ENCODE measurements at regions not wholly inside any gene's neighbourhood (a gene's known extent, or its start where the extent isn't known, plus 50 kb on each side); places are given as distances from the start of the nearest gene placed in this dataset.

DNA sequence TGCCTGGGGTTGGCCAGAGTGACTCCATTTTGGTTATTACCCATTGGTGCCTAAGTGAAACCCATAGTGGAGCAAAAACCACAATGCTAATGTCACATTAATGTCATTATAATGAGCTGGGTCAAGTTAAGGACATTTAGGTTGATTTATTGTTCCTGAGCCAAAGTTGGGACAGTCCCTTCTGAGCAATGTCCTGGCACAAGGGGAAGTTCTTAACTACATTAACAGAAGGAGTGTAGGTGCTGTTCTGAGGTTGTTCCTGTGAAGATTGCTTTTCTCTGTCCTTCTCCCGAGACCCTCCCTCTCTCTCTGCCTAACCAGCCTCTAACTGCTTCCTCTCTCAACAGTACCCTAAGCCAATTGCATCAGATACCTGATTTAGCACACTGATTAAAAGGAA lies 1956.8 kb upstream of the PCDH10 start:
- Histone ChIP-seq H3K36me3 (ENCODE audit: low read depth, missing control alignments) (no peaks in the 10 kb centered on the region), H3K27ac (no peak overlapping the region), H3K4me3 (no peak overlapping the region), H3K4me1 (no peaks in the 10 kb centered on the region), H3K27me3 (no peaks in the 10 kb centered on the region), H3K9me3 (no peaks in the 10 kb centered on the region)
- WGBS, 2 donors, result 100% methylated on average over 1 of the region's 1 CpG
- TF ChIP-seq POLR2A (IDR thresholded peaks at IDR 0.05), result no peak
- TF ChIP-seq, protein P1, sequence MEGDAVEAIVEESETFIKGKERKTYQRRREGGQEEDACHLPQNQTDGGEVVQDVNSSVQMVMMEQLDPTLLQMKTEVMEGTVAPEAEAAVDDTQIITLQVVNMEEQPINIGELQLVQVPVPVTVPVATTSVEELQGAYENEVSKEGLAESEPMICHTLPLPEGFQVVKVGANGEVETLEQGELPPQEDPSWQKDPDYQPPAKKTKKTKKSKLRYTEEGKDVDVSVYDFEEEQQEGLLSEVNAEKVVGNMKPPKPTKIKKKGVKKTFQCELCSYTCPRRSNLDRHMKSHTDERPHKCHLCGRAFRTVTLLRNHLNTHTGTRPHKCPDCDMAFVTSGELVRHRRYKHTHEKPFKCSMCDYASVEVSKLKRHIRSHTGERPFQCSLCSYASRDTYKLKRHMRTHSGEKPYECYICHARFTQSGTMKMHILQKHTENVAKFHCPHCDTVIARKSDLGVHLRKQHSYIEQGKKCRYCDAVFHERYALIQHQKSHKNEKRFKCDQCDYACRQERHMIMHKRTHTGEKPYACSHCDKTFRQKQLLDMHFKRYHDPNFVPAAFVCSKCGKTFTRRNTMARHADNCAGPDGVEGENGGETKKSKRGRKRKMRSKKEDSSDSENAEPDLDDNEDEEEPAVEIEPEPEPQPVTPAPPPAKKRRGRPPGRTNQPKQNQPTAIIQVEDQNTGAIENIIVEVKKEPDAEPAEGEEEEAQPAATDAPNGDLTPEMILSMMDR (IDR thresholded peaks at IDR 0.05), result no peak
- no peak for DNase-seq
- intact Hi-C loops (cut with DNase I; ENCODE audit: low total_unique reads), result no loop called here

DNA sequence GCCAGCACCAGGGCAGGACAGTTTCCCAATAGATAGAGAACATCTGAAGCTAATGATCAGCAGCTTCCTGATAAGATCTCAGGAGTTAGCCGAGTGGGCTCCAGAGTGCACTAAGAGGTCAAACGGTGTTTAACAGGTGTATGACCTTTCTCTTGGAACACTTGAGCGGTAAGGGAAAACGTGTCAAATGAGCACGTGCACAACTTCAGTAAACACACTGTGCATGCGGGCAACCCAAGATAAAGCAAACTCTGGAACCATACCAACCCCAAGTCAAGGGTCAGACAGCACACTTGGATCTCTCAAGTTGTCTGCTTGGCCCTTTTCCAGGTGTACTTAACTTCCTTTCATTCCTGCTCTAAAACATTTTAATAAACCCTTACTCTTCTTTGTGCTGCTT lies 1941.5 kb upstream of the PCDH10 start:
- intact Hi-C loops (cut with DNase I; ENCODE audit: low total_unique reads), result no loop called here
- 76 to 77% methylated on average over 6 of the region's 6 CpGs for WGBS, 2 donors
- Histone ChIP-seq H3K4me3 (no peak overlapping the region), H3K9me3 (no peaks in the 10 kb centered on the region), H3K4me1 (no peaks in the 10 kb centered on the region), H3K27me3 (no peaks in the 10 kb centered on the region), H3K27ac (no peak overlapping the region), H3K36me3 (ENCODE audit: low read depth, missing control alignments) (peaks cover 2% of the 10 kb centered on the region)
- TF ChIP-seq, protein P1 (IDR thresholded peaks at IDR 0.05), result no peak
- TF ChIP-seq POLR2A (IDR thresholded peaks at IDR 0.05), result no peak
- DNase-seq, result no peak

DNA sequence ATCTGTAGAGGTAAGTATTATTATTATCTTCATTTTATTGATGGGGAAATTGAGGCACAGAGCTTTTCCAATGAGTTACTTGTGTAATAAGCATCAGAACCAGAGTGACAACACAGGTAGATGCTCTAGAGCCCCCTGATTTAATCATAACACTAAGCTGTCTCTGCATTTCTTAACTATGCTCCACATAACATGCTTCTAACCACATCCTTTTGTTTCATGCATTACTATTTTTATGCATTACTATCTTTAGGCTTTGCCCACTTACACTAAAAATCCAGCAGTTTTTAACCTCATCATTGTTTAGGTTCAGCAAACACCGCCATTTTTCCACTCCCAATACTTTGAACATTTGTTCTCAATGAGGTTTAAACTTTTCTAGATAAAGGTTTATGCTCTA lies 1900.8 kb upstream of the PCDH10 start:
- H3K9me3 ChIP-seq, result no peaks in the 10 kb centered on the region
- no peak for TF ChIP-seq POLR2A (IDR thresholded peaks at IDR 0.05)
- TF ChIP-seq, protein P1 (IDR thresholded peaks at IDR 0.05), result no peak
- DNase-seq, result no peak
- H3K36me3 ChIP-seq (ENCODE audit: low read depth, missing control alignments), result no peaks in the 10 kb centered on the region
- WGBS, 2 donors, result 0 to 32% methylated on average over 1 of the region's 1 CpG
- H3K27ac ChIP-seq, result no peak overlapping the region
- H3K27me3 ChIP-seq, result no peaks in the 10 kb centered on the region
- intact Hi-C loops (cut with DNase I; ENCODE audit: low total_unique reads), result no loop called here
- no peak overlapping the region for H3K4me3 ChIP-seq
- no peaks in the 10 kb centered on the region for H3K4me1 ChIP-seq

DNA sequence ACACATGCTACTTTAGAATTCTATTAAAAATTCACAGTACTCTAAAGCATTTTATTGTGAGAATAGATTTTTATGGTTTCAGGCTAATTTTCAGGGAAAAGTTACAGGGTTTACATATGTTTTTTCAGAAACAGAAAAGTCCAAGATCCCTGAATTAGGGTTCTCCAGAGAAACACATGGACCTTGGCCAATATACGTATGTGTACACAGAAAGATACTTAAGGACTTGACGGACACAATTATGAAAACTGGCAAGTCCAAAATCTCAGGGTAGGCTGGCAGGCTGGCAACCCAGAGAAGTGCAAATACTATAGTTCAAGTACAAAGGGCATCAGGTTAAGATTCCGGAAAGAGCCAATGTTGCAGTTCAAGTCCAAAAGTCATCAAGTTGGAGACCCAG lies 1897.8 kb upstream of the PCDH10 start:
- intact Hi-C loops (cut with DNase I; ENCODE audit: low total_unique reads), result no loop called here
- Histone ChIP-seq H3K4me3 (no peak overlapping the region), H3K9me3 (no peaks in the 10 kb centered on the region), H3K36me3 (ENCODE audit: low read depth, missing control alignments) (no peaks in the 10 kb centered on the region), H3K27ac (no peak overlapping the region), H3K27me3 (no peaks in the 10 kb centered on the region), H3K4me1 (no peaks in the 10 kb centered on the region)
- 64 to 67% methylated on average over 3 of the region's 3 CpGs for WGBS, 2 donors
- DNase-seq, result no peak
- TF ChIP-seq, protein P1 (IDR thresholded peaks at IDR 0.05), result no peak
- no peak for TF ChIP-seq POLR2A (IDR thresholded peaks at IDR 0.05)

DNA sequence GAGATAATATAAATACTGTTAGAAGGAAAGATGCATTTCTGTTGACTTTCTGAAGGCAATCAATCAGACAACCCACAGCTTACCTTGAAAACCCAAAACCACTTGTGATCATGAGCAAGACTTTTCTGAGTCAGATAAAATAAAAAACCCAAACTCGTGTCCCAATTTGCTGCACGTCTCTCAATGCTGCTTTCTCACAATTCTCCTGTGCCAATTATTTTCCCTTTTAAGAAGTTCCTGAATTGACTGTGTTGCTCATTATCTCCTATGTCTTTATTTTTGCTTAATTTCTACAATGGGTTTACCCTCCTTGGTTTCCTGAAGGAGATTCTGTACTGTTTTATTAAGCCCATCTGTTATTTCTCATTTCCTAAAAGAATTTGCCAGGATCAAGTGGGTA lies 1891.9 kb upstream of the PCDH10 start:
- intact Hi-C loops (cut with DNase I; ENCODE audit: low total_unique reads), result no loop called here
- no peak for DNase-seq
- H3K27ac ChIP-seq, result no peak overlapping the region
- no peaks in the 10 kb centered on the region for H3K9me3 ChIP-seq
- H3K4me3 ChIP-seq, result no peak overlapping the region
- no peaks in the 10 kb centered on the region for H3K36me3 ChIP-seq (ENCODE audit: low read depth, missing control alignments)
- TF ChIP-seq, protein P1 (IDR thresholded peaks at IDR 0.05), result no peak
- no peak for TF ChIP-seq POLR2A (IDR thresholded peaks at IDR 0.05)
- no peaks in the 10 kb centered on the region for H3K4me1 ChIP-seq
- WGBS, 2 donors, result 77 to 78% methylated on average over 2 of the region's 2 CpGs
- H3K27me3 ChIP-seq, result no peaks in the 10 kb centered on the region

Data from testis (tissue), 2 donors.